Esophagus muscularis mucosa (tissue), 4 donors: ENCODE measurements at regions not wholly inside any gene's neighbourhood (a gene's known extent, or its start where the extent isn't known, plus 50 kb on each side); places are given as distances from the start of the nearest gene placed in this dataset.

Experiments
- CTCF ChIP-seq, 3 experiments: fragments of 200-600 bp in 2 of 3; fragments of 450-650 bp in 1 of 3; sonication (generic) in 2 of 3; IDR thresholded peaks; one replicate each; pipeline ENCODE4 v1.5.1; 2017 to 2019; ENCODE audit warnings: antibody characterized with exemption in 3 of 3, mild to moderate bottlenecking in 2 of 3, moderate library complexity in 1 of 3
- EP300 ChIP-seq: sonication (generic); formaldehyde crosslinking; IDR thresholded peaks from one replicate; pipeline ENCODE4 v1.6.1; 2017; ENCODE audit warnings: antibody characterized with exemption
- POLR2AphosphoS5 ChIP-seq, 2 donors: sonication (generic); formaldehyde crosslinking; IDR thresholded peaks; one replicate each; pipeline ENCODE4 v1.6.1; 2017; ENCODE audit warnings: antibody characterized with exemption in 2 of 2

DNA sequence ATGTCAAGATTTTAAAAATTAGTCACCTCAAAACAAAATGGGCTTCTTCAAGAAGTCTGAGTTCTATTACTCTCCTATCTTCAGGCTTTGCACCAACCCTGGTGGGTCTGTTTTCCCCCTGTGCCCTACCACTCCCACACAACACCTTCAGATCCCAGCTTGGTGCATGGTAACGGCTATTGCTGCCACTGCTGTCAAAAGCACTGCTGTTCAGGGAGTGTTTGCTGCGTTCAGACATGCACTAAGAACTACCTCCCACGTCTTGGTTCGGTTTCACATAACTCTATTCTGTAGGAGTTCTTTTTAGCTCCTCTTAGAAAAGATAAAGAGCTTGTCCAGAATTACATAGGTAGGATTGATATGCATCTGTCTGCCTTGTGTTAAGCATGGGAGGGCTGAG is 799.2 kb downstream of the NR2F2 start:
- TF ChIP-seq POLR2AphosphoS5 (IDR thresholded peaks at IDR 0.05) (no peak), CTCF (IDR thresholded peaks at IDR 0.05) (no peak), EP300 (no peak)
